ENCODE measurements at regions not wholly inside any gene's neighbourhood (a gene's known extent, or its start where the extent isn't known, plus 50 kb on each side); places are given as distances from the start of the nearest gene placed in this dataset.
"Not testable (repeated sequence)": the region's sequence is repeated elsewhere in the genome, so short reads cannot be mapped to it uniquely, and the experiment has no call there.

- H3K9me3 Mint-ChIP-seq, result peaks cover 30% of the 10 kb centered on the region
- not testable (repeated sequence) for H3K4me1 Mint-ChIP-seq; H3K27ac Mint-ChIP-seq; H3K36me3 Mint-ChIP-seq; H3K27me3 Mint-ChIP-seq (ENCODE audit: low read depth); H3K4me3 Mint-ChIP-seq; DNase-seq (ENCODE audit: low spot score in 2 of 2, unreplicated experiment in 2 of 2)
These were observed 80.6 kb upstream of the ST3GAL5 start for GRCh38 chr2:85969367-85969766.

GRCh38 chr2:85965770-85966169, 77.0 kb upstream of the ST3GAL5 start:
- DNase-seq (ENCODE audit: low spot score in 2 of 2, unreplicated experiment in 2 of 2); H3K27ac Mint-ChIP-seq; H3K27me3 Mint-ChIP-seq (ENCODE audit: low read depth); H3K36me3 Mint-ChIP-seq; H3K4me1 Mint-ChIP-seq; H3K4me3 Mint-ChIP-seq: not testable (repeated sequence)
- peaks cover 28% of the 10 kb centered on the region for H3K9me3 Mint-ChIP-seq

- H3K4me3 Mint-ChIP-seq, result not testable (repeated sequence)
- peaks cover 24% of the 10 kb centered on the region for H3K9me3 Mint-ChIP-seq
These were observed 75.1 kb upstream of the ST3GAL5 start for GRCh38 chr2:85963747-85964418.

GRCh38 chr2:85963068-85963467, 74.3 kb upstream of the ST3GAL5 start:
- Mint-ChIP-seq H3K27me3 (ENCODE audit: low read depth) (no peaks in the 10 kb centered on the region), H3K9me3 (peaks cover 24% of the 10 kb centered on the region), H3K27ac (no peak overlapping the region), H3K4me3 (no peak overlapping the region), H3K4me1 (peaks cover 2% of the 10 kb centered on the region), H3K36me3 (no peaks in the 10 kb centered on the region)
- TF ChIP-seq CTCF (IDR thresholded peaks at IDR 0.05; ENCODE audit: unreplicated experiment), result no peak
- DNase-seq (ENCODE audit: low spot score in 2 of 2, unreplicated experiment in 2 of 2), result no peak

More at GRCh38 chr2:85963747-85964418, 75.1 kb upstream of the ST3GAL5 start:
- not testable (repeated sequence) for H3K4me1 Mint-ChIP-seq; H3K27me3 Mint-ChIP-seq (ENCODE audit: low read depth); DNase-seq (ENCODE audit: low spot score in 2 of 2, unreplicated experiment in 2 of 2); H3K27ac Mint-ChIP-seq; H3K36me3 Mint-ChIP-seq

DNA sequence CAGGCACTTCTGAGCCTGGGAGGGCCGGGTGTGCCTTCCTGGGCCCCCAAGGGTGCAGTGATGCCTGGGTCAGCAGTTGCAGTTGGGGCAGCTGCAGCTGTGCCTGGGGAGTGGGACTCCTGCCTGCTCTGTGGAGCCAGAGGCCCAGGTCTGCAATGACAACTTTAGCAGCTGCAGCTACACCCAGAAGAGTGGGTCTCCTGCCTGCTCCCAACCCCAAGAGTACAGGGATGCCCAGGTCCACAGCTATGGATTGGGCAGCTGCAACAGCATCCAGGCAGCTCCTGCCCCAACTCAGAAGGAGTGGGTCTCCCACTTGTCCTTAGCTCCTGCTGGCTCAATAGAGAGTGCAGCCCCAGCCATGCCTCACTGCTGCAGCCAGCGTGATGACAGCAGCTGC, 73.0 kb upstream of the ST3GAL5 start:
- Mint-ChIP-seq H3K9me3 (peaks cover 21% of the 10 kb centered on the region), H3K27me3 (ENCODE audit: low read depth) (no peaks in the 10 kb centered on the region), H3K36me3 (no peaks in the 10 kb centered on the region), H3K4me3 (no peak overlapping the region), H3K4me1 (peaks cover 2% of the 10 kb centered on the region), H3K27ac (no peak overlapping the region)
- TF ChIP-seq CTCF (IDR thresholded peaks at IDR 0.05; ENCODE audit: unreplicated experiment), result no peak
- no peak for DNase-seq (ENCODE audit: low spot score in 2 of 2, unreplicated experiment in 2 of 2)

DNA sequence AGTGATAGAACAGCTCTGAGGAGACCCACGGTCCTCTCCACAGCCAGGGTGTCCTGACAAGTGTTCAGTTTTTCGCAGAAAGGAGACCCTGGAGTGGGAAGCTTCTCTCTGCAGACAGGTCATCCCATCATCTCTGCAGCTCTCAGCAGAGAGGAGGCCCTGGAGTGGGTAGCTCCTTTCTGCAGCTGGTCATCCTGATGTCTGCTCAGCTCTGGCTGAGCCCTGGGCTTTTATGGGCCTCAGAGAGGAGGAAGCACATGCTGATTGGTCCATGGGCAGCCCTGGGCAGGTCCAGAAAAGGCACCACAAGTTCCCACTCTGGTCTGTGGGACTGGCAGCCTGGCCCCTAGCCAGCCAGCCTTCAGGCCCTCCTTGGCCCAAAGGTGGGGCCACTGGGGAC, 72.3 kb upstream of the ST3GAL5 start:
- no peaks in the 10 kb centered on the region for H3K27me3 Mint-ChIP-seq (ENCODE audit: low read depth)
- no peaks in the 10 kb centered on the region for H3K36me3 Mint-ChIP-seq
- TF ChIP-seq CTCF (IDR thresholded peaks at IDR 0.05; ENCODE audit: unreplicated experiment), result no peak
- DNase-seq (ENCODE audit: low spot score in 2 of 2, unreplicated experiment in 2 of 2), result no peak
- H3K4me3 Mint-ChIP-seq, result no peak overlapping the region
- no peak overlapping the region for H3K27ac Mint-ChIP-seq
- H3K4me1 Mint-ChIP-seq, result peaks cover 6% of the 10 kb centered on the region
- peaks cover 20% of the 10 kb centered on the region for H3K9me3 Mint-ChIP-seq

DNA sequence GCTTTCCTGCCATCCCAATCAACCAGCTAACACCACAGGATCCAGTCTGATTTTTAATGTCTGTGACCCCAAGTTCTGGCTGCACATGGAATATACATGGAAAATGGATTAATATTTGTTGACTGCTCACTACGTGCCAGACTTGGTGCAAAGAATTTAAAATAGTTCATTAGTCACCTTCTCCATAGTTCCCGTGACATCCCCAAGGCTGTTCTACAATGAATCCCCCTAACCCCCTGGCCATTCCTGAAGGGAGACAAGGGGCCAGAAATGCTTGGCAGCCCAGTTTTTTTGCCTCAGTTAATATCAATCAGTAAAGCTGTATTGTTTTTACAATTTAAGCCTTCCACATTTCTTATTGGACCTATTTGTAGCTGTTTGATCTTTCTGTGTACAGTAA, 71.0 kb upstream of the ST3GAL5 start:
- Mint-ChIP-seq H3K27ac (no peak overlapping the region), H3K4me3 (no peak overlapping the region), H3K4me1 (peaks cover 16% of the 10 kb centered on the region), H3K9me3 (peaks cover 10% of the 10 kb centered on the region), H3K27me3 (ENCODE audit: low read depth) (no peaks in the 10 kb centered on the region), H3K36me3 (no peaks in the 10 kb centered on the region)
- no peak for DNase-seq (ENCODE audit: low spot score in 2 of 2, unreplicated experiment in 2 of 2)
- no peak for TF ChIP-seq CTCF (IDR thresholded peaks at IDR 0.05; ENCODE audit: unreplicated experiment)

Data from mesothelial cell of epicardium (in vitro differentiated cells).